AML-193 (cell line): ENCODE measurements at regions not wholly inside any gene's neighbourhood (a gene's known extent, or its start where the extent isn't known, plus 50 kb on each side); places are given as distances from the start of the nearest gene placed in this dataset.
"Not testable (repeated sequence)": the region's sequence is repeated elsewhere in the genome, so short reads cannot be mapped to it uniquely, and the experiment has no call there.

Experiments used
- DNase-seq, 2 experiments: peaks; one replicate each; lab custom pipeline; 2025; lab: John Stamatoyannopoulos, UW

- no peak for DNase-seq
These were observed 50.7 kb upstream of the VPREB1 start for GRCh38 chr22:22193923-22194322.

- DNase-seq = not testable (repeated sequence)
These were observed 51.1 kb upstream of the VPREB1 start for GRCh38 chr22:22193462-22193861.

- DNase-seq = not testable (repeated sequence)
These were observed 51.6 kb upstream of the VPREB1 start for GRCh38 chr22:22193006-22193405.

- not testable (repeated sequence) for DNase-seq
These were observed 54.8 kb upstream of the VPREB1 start for GRCh38 chr22:22189796-22190195.

- DNase-seq = not testable (repeated sequence)
These were observed 56.7 kb upstream of the VPREB1 start for GRCh38 chr22:22187863-22188262.

- no peak for DNase-seq
These were observed 57.3 kb upstream of the VPREB1 start for GRCh38 chr22:22187299-22187698.

- DNase-seq = no peak
These were observed 58.6 kb upstream of the VPREB1 start for GRCh38 chr22:22185844-22186499.

- DNase-seq = no peak
These were observed 59.4 kb upstream of the VPREB1 start for GRCh38 chr22:22185217-22185616.

- no peak for DNase-seq
These were observed 60.2 kb upstream of the VPREB1 start for GRCh38 chr22:22184277-22184807.

GRCh38 chr22:22182990-22183264 is 61.7 kb upstream of the VPREB1 start:
- no peak for DNase-seq

GRCh38 chr22:22182218-22182989 is 62.2 kb upstream of the VPREB1 start:
- DNase-seq = no peak

- no peak for DNase-seq
These were observed 63.2 kb upstream of the VPREB1 start for GRCh38 chr22:22181341-22181850.

GRCh38 chr22:22180738-22181285 is 63.8 kb upstream of the VPREB1 start:
- no peak for DNase-seq

GRCh38 chr22:22179858-22180257 is 64.7 kb upstream of the VPREB1 start:
- no peak for DNase-seq

GRCh38 chr22:22178992-22179391 is 65.6 kb upstream of the VPREB1 start:
- DNase-seq = no peak

- DNase-seq = no peak
These were observed 66.1 kb upstream of the VPREB1 start for GRCh38 chr22:22178355-22178965.

- DNase-seq = no peak
These were observed 67.5 kb upstream of the VPREB1 start for GRCh38 chr22:22176929-22177616.

- DNase-seq = not testable (repeated sequence)
These were observed 71.5 kb upstream of the VPREB1 start for GRCh38 chr22:22172896-22173628.

GRCh38 chr22:22171357-22172218 is 73.0 kb upstream of the VPREB1 start:
- no peak for DNase-seq

- DNase-seq = no peak
These were observed 74.7 kb upstream of the VPREB1 start for GRCh38 chr22:22169923-22170322.
